H1 (cell line): ENCODE measurements at regions not wholly inside any gene's neighbourhood (a gene's known extent, or its start where the extent isn't known, plus 50 kb on each side); places are given as distances from the start of the nearest gene placed in this dataset.

Source experiments
- FOSL1 ChIP-seq: IDR thresholded peaks from 2 replicates; pipeline ENCODE4 v1.6.1; 2011; ENCODE audit warnings: mild to moderate bottlenecking, low read depth, low read length, moderate library complexity; ENCODE audit not compliant: insufficient read depth
- KDM1A ChIP-seq: fragments of 200-600, 300-600 bp; sonication (generic); IDR thresholded peaks from 2 replicates; pipeline ENCODE4 v1.7.1; 2016; ENCODE audit warnings: mild to moderate bottlenecking, low read length, borderline replicate concordance
- RAD21 ChIP-seq, 2 experiments: IDR thresholded peaks in 1 of 2; conservative IDR thresholded peaks in 1 of 2; 2 replicates each; pipeline ENCODE4 v1.6.1; 2011; ENCODE audit warnings: low read depth in 2 of 2, low read length in 2 of 2, improper control_type of control experiment in 1 of 2, inconsistent platforms in 1 of 2, mild to moderate bottlenecking in 1 of 2, moderate library complexity in 1 of 2
- TF ChIP-seq, protein P1 (sequence below): fragments of 300-600 bp; sonication (generic); IDR thresholded peaks from 2 replicates; pipeline ENCODE4 v1.7.1; 2012; ENCODE audit warnings: low read length, moderate library complexity, mild to moderate bottlenecking, inconsistent platforms; ENCODE audit not compliant: insufficient replicate concordance
- TF ChIP-seq, protein P2 (sequence below), 3 experiments: IDR thresholded peaks; 1 replicate in 2 of 3; 2 replicates in 1 of 3; pipeline versions ENCODE4 v1.5.1 to v1.6.1; 2011; ENCODE audit warnings: low read length in 3 of 3, mild to moderate bottlenecking in 3 of 3, inconsistent platforms in 2 of 3, low read depth in 1 of 3, moderate library complexity in 1 of 3; ENCODE audit not compliant: insufficient read depth in 1 of 3; ENCODE audit errors: control extremely low read depth in 1 of 3
- TF ChIP-seq, protein P3 (sequence below): IDR thresholded peaks from 2 replicates; pipeline ENCODE4 v1.6.1; 2012; ENCODE audit warnings: low read length, inconsistent platforms

DNA sequence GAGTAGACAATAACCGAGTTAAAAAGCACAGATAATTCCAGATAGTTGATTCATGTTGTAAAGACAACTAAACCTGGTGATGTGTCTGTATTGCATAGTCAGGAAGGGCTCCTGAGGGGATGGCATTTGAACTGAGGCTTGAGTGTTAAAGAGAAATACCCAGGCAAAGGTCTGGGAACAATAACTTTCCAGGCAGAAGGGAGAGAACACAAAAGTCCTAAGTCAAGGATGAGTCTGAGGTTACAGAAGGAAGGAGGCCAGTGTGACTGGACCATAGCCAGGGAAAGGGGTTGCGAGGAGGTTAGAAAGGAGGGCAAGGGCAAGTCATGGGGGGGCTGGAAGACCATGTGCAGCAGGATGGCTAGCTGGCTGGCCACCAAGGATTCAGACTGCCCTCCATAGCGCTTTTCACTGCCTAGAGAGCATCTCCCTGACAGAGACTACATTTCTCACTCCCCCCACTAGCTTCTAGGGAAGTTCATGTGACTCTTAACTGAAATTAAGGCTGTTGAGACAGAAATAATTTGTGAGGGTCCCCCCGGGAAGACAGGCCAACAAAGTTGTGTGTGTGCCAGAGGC, 135.5 kb upstream of the CREB1 start (continued):
- TF ChIP-seq, protein P1, sequence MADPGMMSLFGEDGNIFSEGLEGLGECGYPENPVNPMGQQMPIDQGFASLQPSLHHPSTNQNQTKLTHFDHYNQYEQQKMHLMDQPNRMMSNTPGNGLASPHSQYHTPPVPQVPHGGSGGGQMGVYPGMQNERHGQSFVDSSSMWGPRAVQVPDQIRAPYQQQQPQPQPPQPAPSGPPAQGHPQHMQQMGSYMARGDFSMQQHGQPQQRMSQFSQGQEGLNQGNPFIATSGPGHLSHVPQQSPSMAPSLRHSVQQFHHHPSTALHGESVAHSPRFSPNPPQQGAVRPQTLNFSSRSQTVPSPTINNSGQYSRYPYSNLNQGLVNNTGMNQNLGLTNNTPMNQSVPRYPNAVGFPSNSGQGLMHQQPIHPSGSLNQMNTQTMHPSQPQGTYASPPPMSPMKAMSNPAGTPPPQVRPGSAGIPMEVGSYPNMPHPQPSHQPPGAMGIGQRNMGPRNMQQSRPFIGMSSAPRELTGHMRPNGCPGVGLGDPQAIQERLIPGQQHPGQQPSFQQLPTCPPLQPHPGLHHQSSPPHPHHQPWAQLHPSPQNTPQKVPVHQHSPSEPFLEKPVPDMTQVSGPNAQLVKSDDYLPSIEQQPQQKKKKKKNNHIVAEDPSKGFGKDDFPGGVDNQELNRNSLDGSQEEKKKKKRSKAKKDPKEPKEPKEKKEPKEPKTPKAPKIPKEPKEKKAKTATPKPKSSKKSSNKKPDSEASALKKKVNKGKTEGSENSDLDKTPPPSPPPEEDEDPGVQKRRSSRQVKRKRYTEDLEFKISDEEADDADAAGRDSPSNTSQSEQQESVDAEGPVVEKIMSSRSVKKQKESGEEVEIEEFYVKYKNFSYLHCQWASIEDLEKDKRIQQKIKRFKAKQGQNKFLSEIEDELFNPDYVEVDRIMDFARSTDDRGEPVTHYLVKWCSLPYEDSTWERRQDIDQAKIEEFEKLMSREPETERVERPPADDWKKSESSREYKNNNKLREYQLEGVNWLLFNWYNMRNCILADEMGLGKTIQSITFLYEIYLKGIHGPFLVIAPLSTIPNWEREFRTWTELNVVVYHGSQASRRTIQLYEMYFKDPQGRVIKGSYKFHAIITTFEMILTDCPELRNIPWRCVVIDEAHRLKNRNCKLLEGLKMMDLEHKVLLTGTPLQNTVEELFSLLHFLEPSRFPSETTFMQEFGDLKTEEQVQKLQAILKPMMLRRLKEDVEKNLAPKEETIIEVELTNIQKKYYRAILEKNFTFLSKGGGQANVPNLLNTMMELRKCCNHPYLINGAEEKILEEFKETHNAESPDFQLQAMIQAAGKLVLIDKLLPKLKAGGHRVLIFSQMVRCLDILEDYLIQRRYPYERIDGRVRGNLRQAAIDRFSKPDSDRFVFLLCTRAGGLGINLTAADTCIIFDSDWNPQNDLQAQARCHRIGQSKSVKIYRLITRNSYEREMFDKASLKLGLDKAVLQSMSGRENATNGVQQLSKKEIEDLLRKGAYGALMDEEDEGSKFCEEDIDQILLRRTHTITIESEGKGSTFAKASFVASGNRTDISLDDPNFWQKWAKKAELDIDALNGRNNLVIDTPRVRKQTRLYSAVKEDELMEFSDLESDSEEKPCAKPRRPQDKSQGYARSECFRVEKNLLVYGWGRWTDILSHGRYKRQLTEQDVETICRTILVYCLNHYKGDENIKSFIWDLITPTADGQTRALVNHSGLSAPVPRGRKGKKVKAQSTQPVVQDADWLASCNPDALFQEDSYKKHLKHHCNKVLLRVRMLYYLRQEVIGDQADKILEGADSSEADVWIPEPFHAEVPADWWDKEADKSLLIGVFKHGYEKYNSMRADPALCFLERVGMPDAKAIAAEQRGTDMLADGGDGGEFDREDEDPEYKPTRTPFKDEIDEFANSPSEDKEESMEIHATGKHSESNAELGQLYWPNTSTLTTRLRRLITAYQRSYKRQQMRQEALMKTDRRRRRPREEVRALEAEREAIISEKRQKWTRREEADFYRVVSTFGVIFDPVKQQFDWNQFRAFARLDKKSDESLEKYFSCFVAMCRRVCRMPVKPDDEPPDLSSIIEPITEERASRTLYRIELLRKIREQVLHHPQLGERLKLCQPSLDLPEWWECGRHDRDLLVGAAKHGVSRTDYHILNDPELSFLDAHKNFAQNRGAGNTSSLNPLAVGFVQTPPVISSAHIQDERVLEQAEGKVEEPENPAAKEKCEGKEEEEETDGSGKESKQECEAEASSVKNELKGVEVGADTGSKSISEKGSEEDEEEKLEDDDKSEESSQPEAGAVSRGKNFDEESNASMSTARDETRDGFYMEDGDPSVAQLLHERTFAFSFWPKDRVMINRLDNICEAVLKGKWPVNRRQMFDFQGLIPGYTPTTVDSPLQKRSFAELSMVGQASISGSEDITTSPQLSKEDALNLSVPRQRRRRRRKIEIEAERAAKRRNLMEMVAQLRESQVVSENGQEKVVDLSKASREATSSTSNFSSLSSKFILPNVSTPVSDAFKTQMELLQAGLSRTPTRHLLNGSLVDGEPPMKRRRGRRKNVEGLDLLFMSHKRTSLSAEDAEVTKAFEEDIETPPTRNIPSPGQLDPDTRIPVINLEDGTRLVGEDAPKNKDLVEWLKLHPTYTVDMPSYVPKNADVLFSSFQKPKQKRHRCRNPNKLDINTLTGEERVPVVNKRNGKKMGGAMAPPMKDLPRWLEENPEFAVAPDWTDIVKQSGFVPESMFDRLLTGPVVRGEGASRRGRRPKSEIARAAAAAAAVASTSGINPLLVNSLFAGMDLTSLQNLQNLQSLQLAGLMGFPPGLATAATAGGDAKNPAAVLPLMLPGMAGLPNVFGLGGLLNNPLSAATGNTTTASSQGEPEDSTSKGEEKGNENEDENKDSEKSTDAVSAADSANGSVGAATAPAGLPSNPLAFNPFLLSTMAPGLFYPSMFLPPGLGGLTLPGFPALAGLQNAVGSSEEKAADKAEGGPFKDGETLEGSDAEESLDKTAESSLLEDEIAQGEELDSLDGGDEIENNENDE: no peak
- TF ChIP-seq, protein P2, sequence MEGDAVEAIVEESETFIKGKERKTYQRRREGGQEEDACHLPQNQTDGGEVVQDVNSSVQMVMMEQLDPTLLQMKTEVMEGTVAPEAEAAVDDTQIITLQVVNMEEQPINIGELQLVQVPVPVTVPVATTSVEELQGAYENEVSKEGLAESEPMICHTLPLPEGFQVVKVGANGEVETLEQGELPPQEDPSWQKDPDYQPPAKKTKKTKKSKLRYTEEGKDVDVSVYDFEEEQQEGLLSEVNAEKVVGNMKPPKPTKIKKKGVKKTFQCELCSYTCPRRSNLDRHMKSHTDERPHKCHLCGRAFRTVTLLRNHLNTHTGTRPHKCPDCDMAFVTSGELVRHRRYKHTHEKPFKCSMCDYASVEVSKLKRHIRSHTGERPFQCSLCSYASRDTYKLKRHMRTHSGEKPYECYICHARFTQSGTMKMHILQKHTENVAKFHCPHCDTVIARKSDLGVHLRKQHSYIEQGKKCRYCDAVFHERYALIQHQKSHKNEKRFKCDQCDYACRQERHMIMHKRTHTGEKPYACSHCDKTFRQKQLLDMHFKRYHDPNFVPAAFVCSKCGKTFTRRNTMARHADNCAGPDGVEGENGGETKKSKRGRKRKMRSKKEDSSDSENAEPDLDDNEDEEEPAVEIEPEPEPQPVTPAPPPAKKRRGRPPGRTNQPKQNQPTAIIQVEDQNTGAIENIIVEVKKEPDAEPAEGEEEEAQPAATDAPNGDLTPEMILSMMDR (IDR thresholded peaks at IDR 0.05; ENCODE audit: control extremely low read depth in 1 of 3, insufficient read depth in 1 of 3, low read depth in 1 of 3, low read length in 3 of 3): no peak
- TF ChIP-seq, protein P3, sequence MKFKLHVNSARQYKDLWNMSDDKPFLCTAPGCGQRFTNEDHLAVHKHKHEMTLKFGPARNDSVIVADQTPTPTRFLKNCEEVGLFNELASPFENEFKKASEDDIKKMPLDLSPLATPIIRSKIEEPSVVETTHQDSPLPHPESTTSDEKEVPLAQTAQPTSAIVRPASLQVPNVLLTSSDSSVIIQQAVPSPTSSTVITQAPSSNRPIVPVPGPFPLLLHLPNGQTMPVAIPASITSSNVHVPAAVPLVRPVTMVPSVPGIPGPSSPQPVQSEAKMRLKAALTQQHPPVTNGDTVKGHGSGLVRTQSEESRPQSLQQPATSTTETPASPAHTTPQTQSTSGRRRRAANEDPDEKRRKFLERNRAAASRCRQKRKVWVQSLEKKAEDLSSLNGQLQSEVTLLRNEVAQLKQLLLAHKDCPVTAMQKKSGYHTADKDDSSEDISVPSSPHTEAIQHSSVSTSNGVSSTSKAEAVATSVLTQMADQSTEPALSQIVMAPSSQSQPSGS: no peak
- TF ChIP-seq KDM1A (no peak), RAD21 (IDR thresholded peaks at IDR 0.05 in 1 of 2, conservative IDR thresholded peaks at IDR 0.05 in 1 of 2; ENCODE audit: low read depth in 2 of 2, low read length in 2 of 2) (no peak), FOSL1 (no peak)
